ENCODE measurements at regions not wholly inside any gene's neighbourhood (a gene's known extent, or its start where the extent isn't known, plus 50 kb on each side); places are given as distances from the start of the nearest gene placed in this dataset.
A peak's percentile ranks its signal among the peaks of the same experiment; 100 is the strongest.

DNA sequence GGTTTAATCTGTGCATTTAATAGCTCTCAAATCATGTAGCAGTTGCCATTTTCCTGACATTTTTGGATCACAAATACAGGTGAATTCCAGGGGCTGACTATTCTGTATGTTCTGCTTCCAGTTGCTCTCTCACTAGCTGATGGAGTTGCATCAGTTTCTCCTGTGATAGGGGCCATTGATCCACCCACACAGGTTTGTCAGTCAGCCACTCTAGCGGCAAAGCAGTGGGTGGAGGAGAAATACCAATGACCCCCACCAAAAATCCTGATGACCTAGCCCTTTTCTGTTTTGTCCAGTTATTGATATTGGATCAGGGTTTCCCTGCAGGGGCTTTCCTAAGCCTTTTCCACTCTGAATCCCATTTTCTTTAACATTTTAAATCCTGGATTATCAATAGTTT is 72.3 kb upstream of the BTN3A2 start:
- no peak for DNase-seq

DNA sequence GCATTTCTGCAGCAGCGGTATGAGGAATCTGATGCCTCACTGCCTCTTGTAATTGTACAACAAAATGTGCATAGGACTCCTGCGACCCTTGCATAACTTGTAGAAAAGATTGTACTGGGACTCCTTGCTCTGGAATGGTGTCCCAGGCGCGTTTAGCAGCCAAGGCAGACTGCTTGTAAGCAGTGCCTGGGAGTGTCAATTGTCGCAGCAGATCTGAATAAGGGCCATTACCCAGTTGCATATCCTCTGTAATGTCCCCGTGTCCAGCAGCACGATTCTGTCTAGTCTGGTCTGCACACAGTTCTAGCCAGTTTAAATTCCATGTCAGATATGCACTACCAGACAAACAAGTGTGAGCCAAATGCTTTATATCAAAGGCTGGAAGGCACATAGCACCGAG is 70.7 kb upstream of the BTN3A2 start:
- DNase-seq, result no peak

DNA sequence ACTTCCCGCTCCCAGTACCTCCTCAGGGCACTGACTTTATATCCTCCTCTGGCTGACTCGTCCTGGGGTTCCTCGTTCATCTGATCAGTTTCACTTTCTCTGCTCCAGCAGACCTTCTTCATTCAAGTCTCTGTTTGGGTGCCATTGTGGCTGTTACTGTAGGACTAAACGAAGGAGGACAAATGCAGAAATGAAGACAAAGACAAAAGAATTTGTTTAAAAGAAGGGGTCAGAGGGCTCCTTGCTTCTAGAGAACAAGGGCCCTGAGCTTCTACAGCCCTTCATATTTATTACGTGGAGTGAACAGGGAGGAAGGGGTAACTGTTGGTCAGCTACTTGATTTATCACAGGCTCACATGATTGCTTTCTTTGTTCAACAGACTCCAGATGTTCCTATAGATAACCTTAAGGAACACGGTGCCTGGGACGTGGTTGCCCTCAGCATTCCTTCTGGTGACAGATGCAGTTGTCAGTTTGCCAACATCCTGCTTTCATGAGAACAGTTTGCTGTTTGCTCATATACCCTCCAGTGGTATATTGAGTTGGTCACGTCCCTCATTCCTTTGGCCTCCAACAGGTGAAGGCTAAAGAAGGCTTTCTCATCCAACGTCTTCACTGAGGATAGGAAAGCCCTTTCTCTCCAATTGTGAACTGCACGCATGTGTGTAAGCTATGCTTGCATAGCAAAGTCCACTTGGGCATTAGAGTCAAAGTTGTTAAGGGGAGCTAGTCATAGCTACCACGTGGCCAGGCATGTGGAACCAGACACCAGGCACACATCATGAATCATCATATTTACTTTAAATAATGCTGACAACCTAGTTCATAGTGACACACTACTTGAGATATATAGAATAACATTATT is 69.1 kb upstream of the BTN3A2 start:
- no peak for DNase-seq

DNA sequence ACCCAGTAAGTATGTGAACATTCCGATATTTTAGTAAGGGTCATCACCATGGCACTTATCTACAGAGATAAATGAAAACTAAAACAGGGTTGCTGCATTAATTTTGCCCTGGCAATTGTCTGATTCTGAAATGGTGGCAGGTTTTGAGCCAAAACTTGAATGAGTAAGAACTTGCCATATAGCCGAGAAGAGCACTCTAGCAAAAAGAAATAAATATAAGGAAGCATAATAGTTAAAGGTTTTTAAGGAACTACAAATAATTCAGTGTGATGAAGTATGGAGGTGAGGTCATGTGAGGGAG is 68.5 kb upstream of the BTN3A2 start:
- DNase-seq, result no peak

DNA sequence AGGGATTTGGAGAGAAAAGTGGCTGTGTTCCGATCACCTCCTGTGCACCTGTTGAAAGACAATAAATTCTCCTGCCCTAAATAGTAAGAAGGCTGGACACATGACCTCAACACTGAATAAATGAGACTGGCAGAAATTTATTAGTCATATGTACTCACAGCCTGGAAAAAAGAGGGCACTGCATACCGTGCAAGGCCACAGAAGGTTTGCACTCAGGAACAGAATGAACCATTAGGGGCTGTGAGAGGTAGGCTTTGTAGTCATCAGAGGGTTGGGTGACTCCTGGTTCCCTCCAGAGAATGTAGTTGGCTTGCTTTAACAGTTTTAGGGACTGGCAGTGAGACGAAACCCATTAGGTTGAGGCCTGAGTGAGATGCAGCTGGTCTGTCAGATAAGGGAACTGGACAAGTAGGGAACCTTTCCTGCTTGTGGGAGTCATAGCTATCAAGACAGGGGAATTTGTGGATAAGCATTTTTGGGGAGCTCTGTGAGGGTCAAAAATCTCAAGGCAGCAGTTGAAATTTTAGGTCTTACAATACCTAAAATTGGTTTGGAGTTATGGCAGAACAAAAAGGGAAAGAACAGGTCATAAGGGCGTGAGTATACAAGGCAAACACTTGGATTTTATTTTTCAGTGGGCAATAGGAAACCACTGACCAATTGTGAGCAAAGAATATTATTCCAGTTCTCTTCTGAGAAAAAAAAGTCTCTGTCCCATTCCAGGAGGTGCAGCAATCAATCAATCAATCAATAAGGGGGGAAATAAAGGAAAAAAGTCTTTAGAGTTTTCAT is 67.9 kb upstream of the BTN3A2 start:
- DNase-seq, result no peak

DNA sequence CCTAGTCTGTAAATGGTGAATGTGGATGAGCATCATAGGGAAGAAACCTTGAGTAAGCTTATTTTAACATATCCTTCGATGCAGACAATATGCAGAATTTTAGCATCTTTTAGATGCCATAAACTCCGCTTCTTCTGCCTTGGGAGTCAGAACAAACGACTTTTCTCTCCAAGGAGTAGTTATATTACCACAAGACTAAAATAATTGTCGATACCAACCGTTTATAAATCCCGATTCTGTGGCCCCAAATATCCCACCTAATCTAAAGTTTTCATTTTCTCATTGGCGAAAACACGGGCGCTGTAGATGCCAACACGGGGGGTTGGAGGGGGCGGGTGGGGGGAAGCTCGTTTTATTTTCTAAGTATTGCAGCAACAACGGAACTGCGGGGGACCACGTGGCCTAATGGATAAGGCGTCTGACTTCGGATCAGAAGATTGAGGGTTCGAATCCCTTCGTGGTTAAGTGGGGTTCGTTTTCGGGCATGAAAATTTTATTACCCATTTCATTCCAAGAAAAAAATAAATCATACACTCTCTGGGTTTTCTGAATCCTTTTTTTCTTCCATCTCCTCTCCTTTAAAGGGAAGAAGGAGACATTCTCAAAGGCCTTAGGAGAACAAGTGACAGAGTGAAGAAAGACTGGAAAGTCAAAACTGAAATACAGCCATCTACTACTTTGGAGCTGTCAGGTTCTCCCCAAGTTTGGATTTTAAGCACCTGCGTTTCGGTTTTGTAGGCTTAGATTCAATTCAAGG is 65.5 kb upstream of the BTN3A2 start:
- no peak for DNase-seq

DNA sequence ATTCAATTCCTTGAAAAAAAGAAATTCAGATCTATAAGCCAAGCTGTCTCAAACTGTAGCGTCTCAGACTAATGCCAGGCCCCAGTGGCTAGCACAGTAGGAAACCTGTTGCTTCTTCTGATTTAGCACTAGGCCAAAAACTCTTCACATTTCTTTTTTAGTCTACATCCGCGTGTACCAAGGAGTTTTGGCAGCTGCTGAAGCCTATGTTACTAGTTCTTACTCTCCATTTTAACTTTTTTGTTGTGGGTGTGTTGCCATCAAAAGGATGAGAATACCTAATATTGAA is 65.0 kb upstream of the BTN3A2 start:
- DNase-seq, result no peak

DNA sequence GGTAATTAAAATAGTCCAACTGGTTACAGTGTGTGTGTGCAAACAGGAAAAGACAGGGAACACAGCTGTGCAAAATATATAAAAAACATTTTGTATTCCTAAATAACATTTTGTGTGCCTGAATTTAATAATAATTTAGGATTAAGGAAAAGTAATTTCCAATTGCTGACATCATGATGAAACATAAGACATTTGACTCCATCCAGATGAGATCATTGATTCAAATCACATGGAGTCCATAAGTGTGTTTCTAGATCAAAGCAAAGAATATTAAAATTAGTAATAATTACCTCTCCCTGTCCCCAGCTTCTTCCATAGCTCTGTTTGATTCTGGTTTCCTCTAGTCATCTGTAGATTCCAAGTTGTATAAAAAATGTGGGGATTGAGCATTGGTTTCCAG is 64.6 kb upstream of the BTN3A2 start:
- no peak for DNase-seq

DNA sequence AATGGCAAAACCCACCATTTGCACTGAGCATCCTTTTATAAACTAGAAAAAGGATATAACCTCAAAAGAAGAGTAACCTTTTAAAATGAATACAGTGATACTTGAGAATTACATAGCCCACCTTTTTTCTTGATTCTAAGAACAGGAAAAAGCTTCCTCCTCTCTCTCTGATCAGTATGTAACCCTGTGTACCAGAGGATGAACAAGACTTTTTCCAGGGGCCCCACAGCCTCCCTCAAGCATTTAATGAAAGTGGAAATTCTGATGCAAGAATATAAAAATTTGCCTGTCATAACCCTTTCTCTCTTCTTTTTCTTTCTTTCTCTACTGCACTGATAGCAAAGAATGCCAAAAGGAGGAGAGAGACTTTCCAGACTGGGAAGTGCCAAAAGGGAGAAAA is 64.2 kb upstream of the BTN3A2 start:
- DNase-seq, result no peak

DNA sequence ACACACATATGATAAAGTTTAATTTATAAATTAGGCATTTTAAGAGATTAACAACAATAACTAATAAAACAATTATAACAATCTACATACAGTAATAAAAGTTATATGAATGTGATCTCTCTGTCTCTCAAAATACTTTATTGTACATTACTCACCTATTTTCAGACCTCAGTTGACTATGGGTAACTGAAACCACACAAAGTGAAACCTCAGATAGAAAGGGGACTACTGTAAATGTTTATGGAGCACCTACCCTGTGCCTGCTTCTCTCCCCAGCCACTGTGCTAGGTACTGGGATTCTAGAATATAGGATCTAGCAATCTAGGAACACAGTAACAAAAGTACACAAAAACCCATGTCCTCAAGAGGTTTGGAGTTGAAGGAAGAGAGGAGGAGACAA is 63.4 kb upstream of the BTN3A2 start:
- DNase-seq, result no peak

DNA sequence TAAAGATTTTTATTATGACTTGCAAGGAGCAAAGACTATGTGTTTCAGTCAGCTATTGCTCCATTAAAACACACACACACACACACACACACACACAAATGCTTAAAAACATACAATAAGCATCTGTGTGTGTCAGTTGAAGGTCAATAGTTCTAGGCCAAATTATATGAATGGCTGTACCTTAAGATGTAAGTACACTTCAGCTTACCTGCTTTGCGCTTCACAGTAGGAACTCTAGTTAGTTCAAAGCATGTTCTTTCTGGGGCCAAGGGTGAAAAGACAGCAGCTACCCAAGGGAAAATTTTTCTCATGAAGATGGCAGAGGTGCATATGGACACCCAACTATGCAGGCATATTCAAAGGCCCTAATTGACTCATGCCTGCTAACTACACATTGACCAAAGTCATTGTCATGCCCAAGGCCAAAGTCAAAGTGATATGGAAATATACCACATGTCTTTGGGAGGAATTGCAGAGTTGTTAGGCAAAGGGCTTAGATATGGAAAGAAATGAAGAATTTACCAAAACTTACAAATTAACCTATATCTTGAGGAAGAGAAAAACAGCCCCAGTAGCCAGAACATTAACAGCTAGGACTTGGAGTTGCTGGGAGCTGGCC is 61.9 kb upstream of the BTN3A2 start:
- DNase-seq, result no peak

DNA sequence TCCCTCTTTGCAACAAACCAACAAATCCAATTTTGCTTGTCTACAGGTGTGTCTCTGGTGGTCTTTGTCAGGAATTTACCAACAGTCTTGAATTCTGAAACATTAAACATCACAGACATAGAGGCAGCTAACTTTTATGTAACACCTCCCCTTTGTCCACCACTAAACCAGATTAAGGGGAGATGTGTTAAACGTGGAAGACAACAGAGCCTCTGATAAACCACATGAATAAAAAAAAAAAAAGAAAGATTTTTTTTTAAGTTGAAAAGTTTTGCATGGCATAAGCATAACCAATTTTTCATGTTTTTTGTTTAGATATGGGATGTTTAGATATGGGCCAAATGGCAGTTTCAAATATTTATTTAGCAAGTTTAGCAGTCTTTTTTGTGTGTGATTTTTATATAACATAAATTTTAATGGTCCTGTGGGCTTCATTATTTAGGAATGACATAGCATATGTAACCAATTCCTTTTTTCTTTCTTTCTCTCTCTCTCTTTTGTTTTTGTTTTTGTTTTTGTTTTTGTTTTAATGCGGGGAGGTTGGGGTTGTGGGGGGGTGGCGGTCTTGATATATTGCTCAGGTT is 60.7 kb upstream of the BTN3A2 start:
- DNase-seq, result no peak

DNA sequence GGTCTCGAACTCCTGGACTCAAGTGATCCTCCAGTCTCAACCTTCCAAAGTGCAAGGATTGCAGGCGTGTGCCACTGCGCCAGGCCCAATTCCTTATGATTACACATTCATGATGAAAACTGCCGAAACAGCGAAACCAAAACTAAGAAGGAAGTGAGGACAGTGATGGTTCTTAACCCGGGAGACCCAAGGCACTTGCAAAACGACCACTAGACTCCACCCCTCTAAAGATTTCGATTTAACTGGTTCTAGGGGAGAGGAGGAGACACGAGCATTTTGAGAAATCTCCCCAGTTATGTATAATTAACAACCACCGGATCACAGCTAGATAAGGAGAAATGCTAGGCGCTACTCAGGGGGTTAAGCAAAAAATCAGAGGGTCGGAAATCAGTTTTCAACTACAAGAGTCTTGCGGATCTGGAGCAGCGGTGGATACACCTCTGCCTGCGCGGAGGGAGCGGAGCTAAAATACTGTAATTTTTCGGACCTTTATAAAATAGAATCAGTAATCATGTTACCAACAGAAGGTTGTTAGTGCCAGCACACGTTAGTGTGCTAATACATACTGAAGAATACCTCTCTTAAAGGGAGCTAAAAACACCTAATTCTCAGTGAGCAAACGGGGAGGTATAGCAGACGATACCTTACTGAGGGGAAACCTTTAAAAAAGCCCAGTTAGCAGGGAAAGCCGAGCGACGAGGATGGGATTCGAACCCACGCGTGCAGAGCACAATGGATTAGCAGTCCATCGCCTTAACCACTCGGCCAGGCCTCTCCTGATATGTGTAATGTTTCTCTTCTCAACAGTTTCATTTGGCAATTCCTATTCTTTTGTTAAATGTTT is 60.0 kb upstream of the BTN3A2 start:
- peak; percentile 77 for DNase-seq

DNA sequence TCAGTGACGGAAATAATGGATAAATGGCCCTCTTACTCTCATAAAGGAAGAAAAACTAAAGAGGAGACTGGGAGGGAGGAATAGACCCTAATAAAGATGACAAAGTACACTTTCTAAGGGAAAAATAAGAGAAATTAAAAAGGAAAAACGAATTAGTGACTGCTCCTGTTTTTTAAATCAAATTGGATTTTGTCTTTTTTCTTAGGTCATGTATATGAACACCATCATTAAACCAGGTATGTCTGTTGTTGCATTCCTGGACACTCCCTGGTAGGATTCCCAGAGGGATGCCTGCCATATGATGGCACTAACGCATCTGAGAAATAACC is 59.4 kb upstream of the BTN3A2 start:
- no peak for DNase-seq

DNA sequence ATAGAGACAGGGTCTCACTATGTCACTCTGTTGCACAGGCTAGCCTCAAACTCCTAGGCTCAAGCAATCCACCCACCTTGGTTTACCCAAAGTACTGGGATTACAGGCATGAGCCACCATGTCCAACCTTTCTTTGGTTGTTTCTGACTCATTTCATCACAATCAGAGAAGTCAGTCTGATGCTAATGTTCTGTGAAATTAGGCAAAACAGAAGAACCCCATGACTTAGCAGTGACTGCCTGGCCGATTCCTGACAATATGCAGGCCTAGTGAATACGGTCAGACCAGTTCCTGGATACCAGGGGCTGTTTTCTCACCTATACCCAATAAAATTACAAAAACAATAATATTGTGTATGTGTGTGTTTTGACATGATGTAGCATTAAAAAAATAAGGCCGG is 58.8 kb upstream of the BTN3A2 start:
- DNase-seq, result no peak

DNA sequence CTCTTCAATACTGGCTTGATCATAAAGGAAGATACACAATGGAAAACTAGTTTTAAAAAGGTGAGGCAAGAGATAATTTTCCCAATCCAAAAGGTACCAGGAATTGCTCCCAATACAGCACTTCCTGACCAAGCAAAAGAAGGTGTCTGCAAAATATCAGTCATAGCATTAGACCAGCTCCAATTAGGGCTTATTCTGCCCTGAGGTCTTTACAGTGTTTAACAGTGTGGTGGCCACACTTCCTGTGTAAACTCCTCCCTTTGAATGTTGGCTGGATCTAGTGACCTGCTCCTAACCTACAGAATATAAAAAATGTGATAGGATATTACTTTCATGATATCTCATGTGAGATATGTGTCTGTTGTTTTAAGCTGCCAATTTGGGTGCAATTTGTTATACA is 57.1 kb upstream of the BTN3A2 start:
- no peak for DNase-seq

DNA sequence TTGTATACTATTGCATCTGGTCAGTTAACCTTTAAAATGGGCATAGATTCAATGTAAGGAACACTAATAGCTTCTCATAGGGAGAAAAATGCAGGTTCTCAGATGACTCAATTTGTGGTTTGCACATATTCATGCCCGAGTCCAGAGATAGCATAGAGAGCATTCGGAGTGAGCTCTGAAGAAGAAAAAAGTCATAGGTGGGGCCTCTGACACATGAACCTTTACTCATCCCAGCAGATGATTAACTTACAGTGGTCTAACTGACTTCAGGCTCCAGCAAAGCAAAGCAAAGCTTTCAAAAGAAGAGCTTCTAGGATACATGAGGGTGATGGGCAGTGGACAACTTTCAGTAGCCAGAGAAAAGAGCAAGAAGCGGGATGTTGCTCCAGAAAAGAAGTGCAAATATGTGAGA is 55.3 kb upstream of the BTN3A2 start:
- DNase-seq, result no peak

DNA sequence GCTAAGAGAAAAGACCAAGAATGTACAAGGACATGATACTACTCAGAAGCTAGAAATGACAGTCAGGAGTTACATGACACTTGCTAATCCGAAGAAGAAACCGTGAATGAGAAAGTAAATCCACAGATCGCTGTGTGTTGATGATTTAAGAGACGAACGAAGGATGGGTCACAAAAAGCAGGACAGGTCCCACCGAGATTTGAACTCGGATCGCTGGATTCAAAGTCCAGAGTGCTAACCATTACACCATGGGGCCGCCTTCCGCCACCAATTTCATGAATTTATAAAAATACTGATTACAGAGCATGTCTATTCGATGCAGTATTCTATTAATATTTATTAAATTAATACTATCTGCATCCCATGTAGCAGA is 54.0 kb upstream of the BTN3A2 start:
- peak; percentile 48 for DNase-seq

DNA sequence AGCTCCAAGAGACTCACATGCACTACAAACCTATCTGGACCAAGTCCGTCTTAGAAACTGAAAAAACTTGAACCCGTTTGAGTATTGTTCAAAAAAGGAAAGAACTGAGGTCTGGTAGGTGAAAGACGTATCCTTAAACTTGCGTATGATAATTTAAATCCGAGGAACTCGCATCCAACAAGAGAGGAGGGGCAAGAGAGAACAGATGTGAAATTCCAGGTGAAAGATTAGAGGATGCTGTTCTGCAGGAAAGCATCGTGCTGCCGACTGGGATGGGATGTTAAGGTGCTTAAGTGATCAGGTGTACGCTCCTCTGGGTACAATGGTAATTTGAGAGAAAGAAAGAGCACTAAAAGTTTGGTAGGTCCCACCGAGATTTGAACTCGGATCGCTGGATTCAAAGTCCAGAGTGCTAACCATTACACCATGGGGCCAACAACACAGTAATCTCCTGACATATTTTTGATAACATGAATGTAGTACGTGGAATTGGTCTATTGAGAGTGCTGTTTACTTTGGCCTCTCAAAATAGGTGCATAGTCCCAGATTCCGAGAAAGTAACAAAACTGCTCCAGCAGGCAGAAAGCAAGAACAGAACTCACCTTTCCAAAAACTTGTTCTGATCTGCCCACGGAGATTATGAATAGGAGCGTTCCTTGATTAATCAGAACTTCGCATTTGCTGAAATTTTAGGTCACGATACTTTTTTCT is 53.5 kb upstream of the BTN3A2 start:
- DNase-seq, result peak; percentile 64

DNA sequence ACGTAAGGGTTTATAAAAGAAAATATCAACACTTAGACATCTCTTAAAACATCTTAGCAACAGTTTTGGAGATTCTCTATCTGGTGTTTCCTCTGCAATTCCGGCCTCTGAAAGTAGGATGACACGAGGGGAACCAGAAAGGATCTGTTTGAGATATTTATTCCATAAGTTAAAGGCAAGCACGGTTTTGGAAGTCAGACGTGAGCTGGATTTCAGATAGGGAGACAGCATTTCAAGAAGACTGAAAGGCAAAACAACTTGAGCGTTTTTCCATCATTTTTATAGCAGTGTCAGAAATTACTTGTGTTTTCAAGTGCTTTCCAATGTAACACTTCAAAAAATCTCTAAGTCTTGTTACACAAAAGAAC is 52.9 kb upstream of the BTN3A2 start:
- DNase-seq, result no peak

DNA sequence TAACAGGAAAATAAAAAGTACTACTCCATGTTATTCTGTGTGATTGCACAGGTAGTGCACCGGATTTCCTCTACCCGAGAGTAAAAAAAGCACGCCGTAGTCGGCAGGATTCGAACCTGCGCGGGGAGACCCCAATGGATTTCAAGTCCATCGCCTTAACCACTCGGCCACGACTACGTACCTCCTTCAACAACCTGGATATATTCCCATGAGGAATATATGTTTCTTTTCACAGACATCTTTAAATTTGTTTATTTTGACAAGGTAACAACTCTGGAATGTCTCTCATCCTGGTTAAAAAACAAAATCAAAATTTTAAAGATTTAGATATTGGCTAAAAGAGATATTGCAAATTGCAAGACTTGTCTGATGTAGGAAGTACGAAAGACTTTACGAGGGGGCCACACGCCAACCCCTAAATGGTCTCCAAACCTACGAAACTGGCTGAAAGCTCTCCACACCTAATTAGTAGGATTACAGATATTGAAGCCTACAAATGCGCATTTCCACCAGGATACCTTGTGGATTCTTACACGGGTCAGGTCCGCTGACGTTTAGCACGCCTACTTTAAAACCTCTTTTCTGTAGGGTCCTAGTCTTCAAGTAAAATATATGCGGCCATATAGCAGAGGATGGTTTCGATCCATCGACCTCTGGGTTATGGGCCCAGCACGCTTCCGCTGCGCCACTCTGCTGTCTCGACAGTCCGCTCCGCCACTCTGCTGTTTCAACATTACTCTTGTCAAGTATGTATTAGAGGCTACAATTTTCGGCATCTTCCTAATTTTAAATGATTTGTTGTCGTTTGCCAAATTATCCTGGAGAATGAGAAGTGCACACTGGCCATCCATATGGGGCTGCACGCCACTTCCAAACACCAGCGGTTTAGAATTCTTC is 52.2 kb upstream of the BTN3A2 start:
- DNase-seq, result peak; percentile 84

Data from CD4-positive, alpha-beta T cell treated with Interleukin-17A for 4 hours (primary cell).